Adrenal gland (tissue), 5 donors: ENCODE measurements at regions not wholly inside any gene's neighbourhood (a gene's known extent, or its start where the extent isn't known, plus 50 kb on each side); places are given as distances from the start of the nearest gene placed in this dataset.

ENCODE experiments used
- CTCF ChIP-seq, 6 experiments: fragments of 450-650 bp in 4 of 6; fragments of 200-600 bp in 2 of 6; sonication (generic) in 1 of 6; IDR thresholded peaks; 1 replicate in 5 of 6; 2 replicates in 1 of 6; pipeline versions ENCODE4 v1.5.1 to v1.8.0; 2016 to 2021; ENCODE audit warnings: antibody characterized with exemption in 6 of 6, mild to moderate bottlenecking in 2 of 6, moderate library complexity in 1 of 6
- POLR2A ChIP-seq, 2 donors: fragments of 450-650 bp; IDR thresholded peaks; one replicate each; pipeline ENCODE4 v1.6.1; 2017; ENCODE audit warnings: antibody characterized with exemption in 2 of 2, mild to moderate bottlenecking in 2 of 2, moderate library complexity in 1 of 2
- donor health status: DM: no; HTN: no; CAD: no.

GRCh38 chr14:98943907-98944306 is 328.1 kb downstream of the BCL11B start:
- TF ChIP-seq POLR2A (IDR thresholded peaks at IDR 0.05), result no peak
- no peak for TF ChIP-seq CTCF (IDR thresholded peaks at IDR 0.05)
